Caco-2 (cell line): ENCODE measurements at regions not wholly inside any gene's neighbourhood (a gene's known extent, or its start where the extent isn't known, plus 50 kb on each side); places are given as distances from the start of the nearest gene placed in this dataset.

Source experiments
- BruUV-seq: library from RNA; stranded (reverse); fragments of 400-500 nt; replicated peaks from 2 replicates; lab custom pipeline; 2021; lab: Mats Ljungman, UMichigan
- CTCF ChIA-PET: fragments of 300-600 bp; sonication (Branson Sonifier 250); formaldehyde crosslinking; loops from one replicate; lab custom pipeline; 2022; ENCODE audit warnings: antibody characterized with exemption; lab: Charles Lee
- POLR2A ChIA-PET: fragments of 300-600 bp; sonication (Branson Sonifier 250); formaldehyde crosslinking; loops from one replicate; lab custom pipeline; 2022; ENCODE audit warnings: antibody characterized with exemption; lab: Charles Lee
- DNase-seq, 2 experiments: peaks; one replicate each; pipeline versions ENCODE4 v3.0.0 to v3.0.0-alpha.2; 2020 to 2022
- H3K27me3 ChIP-seq: replicated peaks from 2 replicates; pipeline ENCODE4 v1.6.0; 2011; ENCODE audit warnings: low read length; ENCODE audit not compliant: control insufficient read depth, insufficient read depth
- H3K36me3 ChIP-seq: 2 replicates; pipeline ENCODE4 v1.5.1; 2011; ENCODE audit warnings: low read length; ENCODE audit not compliant: control insufficient read depth, insufficient read depth
- H3K4me1 ChIP-seq: fragments of 250-450 bp; sonication (Bioruptor Pico); 2 replicates; pipeline ENCODE4 v1.5.1; 2020; ENCODE audit warnings: mild to moderate bottlenecking
- H3K4me3 ChIP-seq: 2 replicates; pipeline ENCODE4 v1.5.1; 2011; ENCODE audit warnings: low read depth, mild to moderate bottlenecking, control low read depth, low read length
- H3K9me3 ChIP-seq: fragments of 250-450 bp; sonication (Bioruptor Pico); 2 replicates; pipeline ENCODE4 v1.5.1; 2020; ENCODE audit warnings: mild to moderate bottlenecking, moderate library complexity
- H3K27ac Mint-ChIP-seq: one replicate; pipeline ENCODE4 v1.8.0; 2022; ENCODE audit warnings: mixed read lengths; ENCODE audit not compliant: unreplicated experiment
- H3K27me3 Mint-ChIP-seq: one replicate; pipeline ENCODE4 v1.8.0; 2022; ENCODE audit warnings: mixed read lengths; ENCODE audit not compliant: insufficient read depth, unreplicated experiment
- H3K36me3 Mint-ChIP-seq: one replicate; pipeline ENCODE4 v1.8.0; 2022; ENCODE audit warnings: mild to moderate bottlenecking, mixed read lengths; ENCODE audit not compliant: insufficient read depth, unreplicated experiment
- H3K4me1 Mint-ChIP-seq: one replicate; pipeline ENCODE4 v1.8.0; 2022; ENCODE audit warnings: low read depth, mixed read lengths; ENCODE audit not compliant: unreplicated experiment
- H3K4me3 Mint-ChIP-seq: one replicate; pipeline ENCODE4 v1.8.0; 2022; ENCODE audit warnings: mild to moderate bottlenecking, moderate library complexity, mixed read lengths; ENCODE audit not compliant: unreplicated experiment
- H3K9me3 Mint-ChIP-seq: one replicate; pipeline ENCODE4 v1.8.0; 2022; ENCODE audit warnings: mixed read lengths; ENCODE audit not compliant: unreplicated experiment
- intact Hi-C: fragments of 100-400 bp; cut with micrococcal nuclease; formaldehyde crosslinking; loops from one replicate; pipeline ENCODE4 v1.10.0; 2022; ENCODE audit not compliant: unreplicated experiment
- TF ChIP-seq, protein P1 (sequence below), 2 experiments: fragments of 200-600 bp in 1 of 2; IDR thresholded peaks; 1 replicate in 1 of 2; 2 replicates in 1 of 2; pipeline versions ENCODE4 v1.5.1 to v1.8.0; 2011 to 2022; ENCODE audit warnings: antibody characterized with exemption in 1 of 2, control low read depth in 1 of 2, inconsistent platforms in 1 of 2, low read depth in 1 of 2, low read length in 1 of 2, mild to moderate bottlenecking in 1 of 2, moderate library complexity in 1 of 2; ENCODE audit not compliant: insufficient read depth in 1 of 2, severe bottlenecking in 1 of 2, unreplicated experiment in 1 of 2

- Histone ChIP-seq H3K9me3 (no peaks in the 10 kb centered on the region), H3K27me3 (no peaks in the 10 kb centered on the region), H3K36me3 (no peaks in the 10 kb centered on the region), H3K4me1 (no peaks in the 10 kb centered on the region), H3K4me3 (no peak overlapping the region)
- Mint-ChIP-seq H3K27ac (no peak overlapping the region), H3K36me3 (no peaks in the 10 kb centered on the region), H3K4me3 (no peak overlapping the region), H3K27me3 (peaks cover 7% of the 10 kb centered on the region), H3K9me3 (no peaks in the 10 kb centered on the region), H3K4me1 (no peaks in the 10 kb centered on the region)
- no TSS peak for BruUV-seq
- TF ChIP-seq, protein P1, sequence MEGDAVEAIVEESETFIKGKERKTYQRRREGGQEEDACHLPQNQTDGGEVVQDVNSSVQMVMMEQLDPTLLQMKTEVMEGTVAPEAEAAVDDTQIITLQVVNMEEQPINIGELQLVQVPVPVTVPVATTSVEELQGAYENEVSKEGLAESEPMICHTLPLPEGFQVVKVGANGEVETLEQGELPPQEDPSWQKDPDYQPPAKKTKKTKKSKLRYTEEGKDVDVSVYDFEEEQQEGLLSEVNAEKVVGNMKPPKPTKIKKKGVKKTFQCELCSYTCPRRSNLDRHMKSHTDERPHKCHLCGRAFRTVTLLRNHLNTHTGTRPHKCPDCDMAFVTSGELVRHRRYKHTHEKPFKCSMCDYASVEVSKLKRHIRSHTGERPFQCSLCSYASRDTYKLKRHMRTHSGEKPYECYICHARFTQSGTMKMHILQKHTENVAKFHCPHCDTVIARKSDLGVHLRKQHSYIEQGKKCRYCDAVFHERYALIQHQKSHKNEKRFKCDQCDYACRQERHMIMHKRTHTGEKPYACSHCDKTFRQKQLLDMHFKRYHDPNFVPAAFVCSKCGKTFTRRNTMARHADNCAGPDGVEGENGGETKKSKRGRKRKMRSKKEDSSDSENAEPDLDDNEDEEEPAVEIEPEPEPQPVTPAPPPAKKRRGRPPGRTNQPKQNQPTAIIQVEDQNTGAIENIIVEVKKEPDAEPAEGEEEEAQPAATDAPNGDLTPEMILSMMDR (IDR thresholded peaks at IDR 0.05; ENCODE audit: insufficient read depth in 1 of 2, low read depth in 1 of 2, low read length in 1 of 2, severe bottlenecking in 1 of 2, unreplicated experiment in 1 of 2), result no peak
- DNase-seq, result no peak
- intact Hi-C loops, result no loop called here
- ChIA-PET CTCF (interaction anchor here (0.6 kb wide), 1 partner anchor 639 kb away, joined by 8 read pairs; no protein-coding TSS in a partner anchor), POLR2A (no interaction called here)
These were observed 1146.8 kb downstream of the MAT2B start for GRCh38 chr5:164652276-164652660.

GRCh38 chr5:164663198-164663989, 1158.0 kb downstream of the MAT2B start:
- Histone ChIP-seq H3K4me1 (no peaks in the 10 kb centered on the region), H3K4me3 (no peak overlapping the region), H3K27me3 (no peaks in the 10 kb centered on the region), H3K36me3 (no peaks in the 10 kb centered on the region), H3K9me3 (no peaks in the 10 kb centered on the region)
- H3K27me3 Mint-ChIP-seq, result no peaks in the 10 kb centered on the region
- POLR2A ChIA-PET, result no interaction called here
- H3K4me1 Mint-ChIP-seq, result no peaks in the 10 kb centered on the region
- intact Hi-C loops, result no loop called here
- TF ChIP-seq, protein P1 (IDR thresholded peaks at IDR 0.05; ENCODE audit: insufficient read depth in 1 of 2, low read depth in 1 of 2, low read length in 1 of 2, severe bottlenecking in 1 of 2, unreplicated experiment in 1 of 2), result no peak
- no TSS peak for BruUV-seq
- no peak overlapping the region for H3K27ac Mint-ChIP-seq
- no peaks in the 10 kb centered on the region for H3K9me3 Mint-ChIP-seq
- no peak overlapping the region for H3K4me3 Mint-ChIP-seq
- no peak for DNase-seq
- CTCF ChIA-PET, result no interaction called here
- no peaks in the 10 kb centered on the region for H3K36me3 Mint-ChIP-seq

DNA sequence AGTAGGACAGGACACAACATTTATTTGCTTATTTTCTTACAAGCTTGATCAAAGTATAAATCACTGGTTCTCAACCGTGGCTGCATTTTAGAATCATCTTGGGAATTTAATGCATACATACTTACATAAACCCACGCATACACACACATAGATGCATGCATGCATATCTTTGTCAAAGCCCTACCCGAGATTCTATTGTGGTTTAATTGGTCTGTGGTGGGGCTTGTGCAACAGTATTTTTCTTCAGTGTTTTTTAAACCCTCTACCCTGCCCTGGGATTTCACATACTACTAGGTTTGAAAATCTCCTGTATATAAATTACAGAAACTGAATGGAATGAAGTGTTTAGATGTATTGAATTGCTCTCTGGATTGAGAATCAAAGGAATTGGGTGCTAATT, 1166.2 kb downstream of the MAT2B start:
- Mint-ChIP-seq H3K27me3 (no peaks in the 10 kb centered on the region), H3K9me3 (no peaks in the 10 kb centered on the region), H3K36me3 (no peaks in the 10 kb centered on the region), H3K4me1 (no peaks in the 10 kb centered on the region), H3K4me3 (no peak overlapping the region), H3K27ac (no peak overlapping the region)
- no peaks in the 10 kb centered on the region for H3K4me1 ChIP-seq
- intact Hi-C loops, result no loop called here
- TF ChIP-seq, protein P1 (IDR thresholded peaks at IDR 0.05; ENCODE audit: insufficient read depth in 1 of 2, low read depth in 1 of 2, low read length in 1 of 2, severe bottlenecking in 1 of 2, unreplicated experiment in 1 of 2), result no peak
- no peaks in the 10 kb centered on the region for H3K9me3 ChIP-seq
- BruUV-seq, result no TSS peak
- ChIA-PET POLR2A (no interaction called here), CTCF (no interaction called here)
- no peak for DNase-seq
- H3K4me3 ChIP-seq, result no peak overlapping the region
- H3K27me3 ChIP-seq, result no peaks in the 10 kb centered on the region
- H3K36me3 ChIP-seq, result no peaks in the 10 kb centered on the region
